Ovary (tissue), 3 donors: ENCODE measurements at regions not wholly inside any gene's neighbourhood (a gene's known extent, or its start where the extent isn't known, plus 50 kb on each side); places are given as distances from the start of the nearest gene placed in this dataset.

ENCODE experiments used
- EP300 ChIP-seq: sonication (generic); formaldehyde crosslinking; IDR thresholded peaks from one replicate; pipeline ENCODE4 v1.6.1; 2017; ENCODE audit warnings: antibody characterized with exemption
- POLR2A ChIP-seq: fragments of 450-650 bp; IDR thresholded peaks from one replicate; pipeline ENCODE4 v1.6.1; 2017; ENCODE audit warnings: antibody characterized with exemption, mild to moderate bottlenecking, moderate library complexity
- TF ChIP-seq, protein P1 (sequence below), 3 donors: fragments of 450-650 bp in 2 of 3; fragments of 200-600 bp in 1 of 3; IDR thresholded peaks; one replicate each; pipeline versions ENCODE4 v1.5.1 to v1.8.0; 2016 to 2022; ENCODE audit warnings: antibody characterized with exemption in 3 of 3, mild to moderate bottlenecking in 1 of 3
- donor health status: DM: no; HTN: no; CAD: no.

DNA sequence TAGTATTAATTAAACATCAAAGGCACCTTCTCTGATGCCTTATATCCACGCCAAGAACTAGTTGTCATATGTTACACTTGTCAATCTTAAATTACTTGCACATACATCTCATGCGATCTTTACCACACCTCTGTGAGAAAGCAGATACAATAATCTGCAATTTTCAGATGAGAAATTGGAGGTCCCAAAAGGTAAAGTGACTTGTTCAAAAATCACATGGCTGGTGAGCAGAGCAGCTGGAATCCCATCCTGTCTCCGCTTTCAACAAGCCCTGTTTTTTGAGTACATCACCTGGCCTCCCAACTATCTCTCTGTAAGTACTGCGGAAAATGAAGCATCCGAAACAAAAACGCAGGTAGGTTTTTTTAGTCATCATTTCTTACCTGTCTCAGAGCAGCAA is 203.4 kb upstream of the FOXN3 start:
- TF ChIP-seq, protein P1, sequence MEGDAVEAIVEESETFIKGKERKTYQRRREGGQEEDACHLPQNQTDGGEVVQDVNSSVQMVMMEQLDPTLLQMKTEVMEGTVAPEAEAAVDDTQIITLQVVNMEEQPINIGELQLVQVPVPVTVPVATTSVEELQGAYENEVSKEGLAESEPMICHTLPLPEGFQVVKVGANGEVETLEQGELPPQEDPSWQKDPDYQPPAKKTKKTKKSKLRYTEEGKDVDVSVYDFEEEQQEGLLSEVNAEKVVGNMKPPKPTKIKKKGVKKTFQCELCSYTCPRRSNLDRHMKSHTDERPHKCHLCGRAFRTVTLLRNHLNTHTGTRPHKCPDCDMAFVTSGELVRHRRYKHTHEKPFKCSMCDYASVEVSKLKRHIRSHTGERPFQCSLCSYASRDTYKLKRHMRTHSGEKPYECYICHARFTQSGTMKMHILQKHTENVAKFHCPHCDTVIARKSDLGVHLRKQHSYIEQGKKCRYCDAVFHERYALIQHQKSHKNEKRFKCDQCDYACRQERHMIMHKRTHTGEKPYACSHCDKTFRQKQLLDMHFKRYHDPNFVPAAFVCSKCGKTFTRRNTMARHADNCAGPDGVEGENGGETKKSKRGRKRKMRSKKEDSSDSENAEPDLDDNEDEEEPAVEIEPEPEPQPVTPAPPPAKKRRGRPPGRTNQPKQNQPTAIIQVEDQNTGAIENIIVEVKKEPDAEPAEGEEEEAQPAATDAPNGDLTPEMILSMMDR (IDR thresholded peaks at IDR 0.05) = no peak
- TF ChIP-seq EP300 = no peak
- no peak for TF ChIP-seq POLR2A
